SU-DHL-6 (cell line): ENCODE measurements at regions not wholly inside any gene's neighbourhood (a gene's known extent, or its start where the extent isn't known, plus 50 kb on each side); places are given as distances from the start of the nearest gene placed in this dataset.

Experiments
- EZH2phosphoT487 ChIP-seq: fragments of 200-600 bp; sonication (generic), shearing (Covaris generic); conservative IDR thresholded peaks from 2 replicates; pipeline ENCODE4 v1.6.1; 2018; ENCODE audit warnings: mild to moderate bottlenecking, antibody characterized with exemption, low read length, moderate library complexity, mixed read lengths
- TF ChIP-seq, protein P1 (sequence below): fragments of 200-600 bp; sonication (generic); IDR thresholded peaks from one replicate; pipeline ENCODE4 v1.5.1; 2017; ENCODE audit warnings: antibody characterized with exemption, mild to moderate bottlenecking, low read length, moderate library complexity; ENCODE audit not compliant: insufficient read depth, poor library complexity, severe bottlenecking

DNA sequence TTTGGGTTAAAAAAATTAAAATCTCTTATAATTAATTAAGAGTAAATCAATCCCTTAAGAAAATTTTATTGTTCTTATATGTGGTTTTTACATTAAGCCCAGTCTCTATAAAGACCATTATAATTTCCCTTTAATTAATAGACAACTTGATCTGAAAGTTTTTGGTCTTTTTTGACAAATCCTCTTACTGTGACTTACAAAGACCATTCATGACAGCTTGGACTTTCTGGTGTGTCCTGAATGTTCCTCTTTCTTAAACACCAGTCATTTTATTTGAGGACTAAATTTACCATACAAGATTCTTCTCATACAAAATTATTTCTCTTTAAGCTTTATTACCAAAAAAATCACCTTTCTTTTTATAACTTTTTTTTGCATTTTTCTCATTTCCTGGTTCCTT is 368.3 kb downstream of the ADGRD1 start:
- TF ChIP-seq, protein P1, sequence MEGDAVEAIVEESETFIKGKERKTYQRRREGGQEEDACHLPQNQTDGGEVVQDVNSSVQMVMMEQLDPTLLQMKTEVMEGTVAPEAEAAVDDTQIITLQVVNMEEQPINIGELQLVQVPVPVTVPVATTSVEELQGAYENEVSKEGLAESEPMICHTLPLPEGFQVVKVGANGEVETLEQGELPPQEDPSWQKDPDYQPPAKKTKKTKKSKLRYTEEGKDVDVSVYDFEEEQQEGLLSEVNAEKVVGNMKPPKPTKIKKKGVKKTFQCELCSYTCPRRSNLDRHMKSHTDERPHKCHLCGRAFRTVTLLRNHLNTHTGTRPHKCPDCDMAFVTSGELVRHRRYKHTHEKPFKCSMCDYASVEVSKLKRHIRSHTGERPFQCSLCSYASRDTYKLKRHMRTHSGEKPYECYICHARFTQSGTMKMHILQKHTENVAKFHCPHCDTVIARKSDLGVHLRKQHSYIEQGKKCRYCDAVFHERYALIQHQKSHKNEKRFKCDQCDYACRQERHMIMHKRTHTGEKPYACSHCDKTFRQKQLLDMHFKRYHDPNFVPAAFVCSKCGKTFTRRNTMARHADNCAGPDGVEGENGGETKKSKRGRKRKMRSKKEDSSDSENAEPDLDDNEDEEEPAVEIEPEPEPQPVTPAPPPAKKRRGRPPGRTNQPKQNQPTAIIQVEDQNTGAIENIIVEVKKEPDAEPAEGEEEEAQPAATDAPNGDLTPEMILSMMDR, result no peak
- no peak for TF ChIP-seq EZH2phosphoT487
